ENCODE measurements at regions not wholly inside any gene's neighbourhood (a gene's known extent, or its start where the extent isn't known, plus 50 kb on each side); places are given as distances from the start of the nearest gene placed in this dataset.
A peak's percentile ranks its signal among the peaks of the same experiment; 100 is the strongest.

- Histone ChIP-seq H3K27ac (ENCODE audit: low read depth, low read length) (no peak overlapping the region), H3K9me3 (ENCODE audit: control insufficient read depth, insufficient read depth, low read length) (no peaks in the 10 kb centered on the region), H3K4me1 (ENCODE audit: control insufficient read depth, insufficient read depth, low read length) (no peaks in the 10 kb centered on the region), H3K4me3 (ENCODE audit: low read depth, low read length) (no peak overlapping the region), H3K27me3 (ENCODE audit: control insufficient read depth, insufficient read depth, low read length) (no peaks in the 10 kb centered on the region), H3K36me3 (ENCODE audit: control insufficient read depth, insufficient read depth, low read length) (no peaks in the 10 kb centered on the region)
- 69% methylated on average over 3 of the region's 6 CpGs for WGBS (ENCODE audit: insufficient coverage)
- DNase-seq (ENCODE audit: low read depth in 4 of 6, low spot score in 6 of 6): peak in 2 of 6 donors; percentile 29 to 56
These were observed 118.9 kb upstream of the COL21A1 start for GRCh38 chr6:56366141-56366852.

GRCh38 chr6:56364827-56365339, 117.5 kb upstream of the COL21A1 start:
- H3K36me3 ChIP-seq (ENCODE audit: control insufficient read depth, insufficient read depth, low read length): no peaks in the 10 kb centered on the region
- no peak overlapping the region for H3K4me3 ChIP-seq (ENCODE audit: low read depth, low read length)
- H3K4me1 ChIP-seq (ENCODE audit: control insufficient read depth, insufficient read depth, low read length): no peaks in the 10 kb centered on the region
- no peaks in the 10 kb centered on the region for H3K27me3 ChIP-seq (ENCODE audit: control insufficient read depth, insufficient read depth, low read length)
- H3K27ac ChIP-seq (ENCODE audit: low read depth, low read length): no peak overlapping the region
- H3K9me3 ChIP-seq (ENCODE audit: control insufficient read depth, insufficient read depth, low read length): no peaks in the 10 kb centered on the region
- no CpG with 5 or more reads among the region's 2 CpGs for WGBS (ENCODE audit: insufficient coverage)
- no peak for DNase-seq (ENCODE audit: low read depth in 4 of 6, low spot score in 6 of 6)

- Histone ChIP-seq H3K27ac (ENCODE audit: low read depth, low read length) (no peak overlapping the region), H3K27me3 (ENCODE audit: control insufficient read depth, insufficient read depth, low read length) (no peaks in the 10 kb centered on the region), H3K4me1 (ENCODE audit: control insufficient read depth, insufficient read depth, low read length) (no peaks in the 10 kb centered on the region), H3K36me3 (ENCODE audit: control insufficient read depth, insufficient read depth, low read length) (no peaks in the 10 kb centered on the region), H3K4me3 (ENCODE audit: low read depth, low read length) (no peak overlapping the region), H3K9me3 (ENCODE audit: control insufficient read depth, insufficient read depth, low read length) (no peaks in the 10 kb centered on the region)
- DNase-seq (ENCODE audit: low read depth in 4 of 6, low spot score in 6 of 6): peak in 1 of 6 donors; percentile 47
These were observed 117.0 kb upstream of the COL21A1 start for GRCh38 chr6:56364431-56364826.

GRCh38 chr6:56363796-56364430, 116.5 kb upstream of the COL21A1 start:
- no peak overlapping the region for H3K4me3 ChIP-seq (ENCODE audit: low read depth, low read length)
- H3K4me1 ChIP-seq (ENCODE audit: control insufficient read depth, insufficient read depth, low read length): no peaks in the 10 kb centered on the region
- no peak overlapping the region for H3K27ac ChIP-seq (ENCODE audit: low read depth, low read length)
- H3K36me3 ChIP-seq (ENCODE audit: control insufficient read depth, insufficient read depth, low read length): no peaks in the 10 kb centered on the region
- H3K9me3 ChIP-seq (ENCODE audit: control insufficient read depth, insufficient read depth, low read length): no peaks in the 10 kb centered on the region
- WGBS (ENCODE audit: insufficient coverage): 30% methylated on average over 2 of the region's 5 CpGs
- peak in 2 of 6 donors; percentile 44 to 83 for DNase-seq (ENCODE audit: low read depth in 4 of 6, low spot score in 6 of 6)
- no peaks in the 10 kb centered on the region for H3K27me3 ChIP-seq (ENCODE audit: control insufficient read depth, insufficient read depth, low read length)

DNA sequence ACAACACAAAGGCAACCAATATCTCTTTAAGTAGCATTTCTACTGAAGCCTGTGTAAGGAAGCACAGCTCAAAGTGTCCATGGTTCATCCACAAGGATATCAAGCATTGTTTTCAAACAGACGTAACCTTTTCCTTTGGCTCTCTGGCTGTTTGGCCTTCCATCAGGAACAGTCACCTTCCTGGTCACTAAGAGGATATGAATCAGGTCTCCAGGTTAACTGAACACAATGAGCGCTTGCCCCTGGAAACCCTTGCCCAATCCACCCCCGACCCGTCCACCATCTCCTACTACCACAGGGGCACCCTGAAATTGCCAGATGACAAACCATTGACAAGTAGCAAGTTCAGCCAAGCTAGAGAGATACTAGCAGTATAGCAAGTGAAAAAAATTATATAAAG, 114.4 kb upstream of the COL21A1 start:
- Histone ChIP-seq H3K27ac (ENCODE audit: low read depth, low read length) (no peak overlapping the region), H3K9me3 (ENCODE audit: control insufficient read depth, insufficient read depth, low read length) (no peaks in the 10 kb centered on the region), H3K4me1 (ENCODE audit: control insufficient read depth, insufficient read depth, low read length) (no peaks in the 10 kb centered on the region), H3K4me3 (ENCODE audit: low read depth, low read length) (no peak overlapping the region), H3K27me3 (ENCODE audit: control insufficient read depth, insufficient read depth, low read length) (no peaks in the 10 kb centered on the region), H3K36me3 (ENCODE audit: control insufficient read depth, insufficient read depth, low read length) (no peaks in the 10 kb centered on the region)
- 90% methylated on average over 2 of the region's 4 CpGs for WGBS (ENCODE audit: insufficient coverage)
- no peak for DNase-seq (ENCODE audit: low read depth in 4 of 6, low spot score in 6 of 6)

GRCh38 chr6:56359201-56359899, 112.0 kb upstream of the COL21A1 start:
- DNase-seq (ENCODE audit: low read depth in 4 of 6, low spot score in 6 of 6): peak in 5 of 6 donors; percentile 60 to 93 (median 75)
- no peak overlapping the region for H3K27ac ChIP-seq (ENCODE audit: low read depth, low read length)
- no peak overlapping the region for H3K4me3 ChIP-seq (ENCODE audit: low read depth, low read length)
- no peaks in the 10 kb centered on the region for H3K36me3 ChIP-seq (ENCODE audit: control insufficient read depth, insufficient read depth, low read length)
- no peaks in the 10 kb centered on the region for H3K4me1 ChIP-seq (ENCODE audit: control insufficient read depth, insufficient read depth, low read length)
- no peaks in the 10 kb centered on the region for H3K27me3 ChIP-seq (ENCODE audit: control insufficient read depth, insufficient read depth, low read length)
- WGBS (ENCODE audit: insufficient coverage): no CpG with 5 or more reads among the region's 9 CpGs
- no peaks in the 10 kb centered on the region for H3K9me3 ChIP-seq (ENCODE audit: control insufficient read depth, insufficient read depth, low read length)

- 75% methylated on average over 2 of the region's 6 CpGs for WGBS (ENCODE audit: insufficient coverage)
- H3K9me3 ChIP-seq (ENCODE audit: control insufficient read depth, insufficient read depth, low read length): peaks cover 6% of the 10 kb centered on the region
These were observed 110.4 kb upstream of the COL21A1 start for GRCh38 chr6:56357616-56358373.

DNA sequence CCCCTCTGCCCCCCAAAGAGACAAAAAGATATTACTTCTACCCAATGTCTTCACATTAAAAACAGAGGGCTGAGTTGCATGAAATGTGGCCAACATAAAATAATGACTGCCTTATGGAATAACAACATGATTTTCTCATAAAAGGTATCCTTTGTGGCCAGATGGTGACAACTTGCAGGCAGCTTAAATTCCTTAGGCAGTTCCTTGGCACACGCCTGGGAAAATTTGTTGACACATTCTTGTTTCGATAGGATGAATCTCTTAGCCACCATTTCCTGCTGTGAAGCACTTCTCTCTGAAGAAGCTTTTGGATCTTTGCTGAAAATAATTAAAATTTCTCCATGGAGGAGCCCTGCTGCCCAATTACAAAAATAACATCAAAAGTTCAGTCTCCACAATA, 109.0 kb upstream of the COL21A1 start:
- H3K27me3 ChIP-seq (ENCODE audit: control insufficient read depth, insufficient read depth, low read length): no peaks in the 10 kb centered on the region
- no CpG with 5 or more reads among the region's 2 CpGs for WGBS (ENCODE audit: insufficient coverage)
- H3K27ac ChIP-seq (ENCODE audit: low read depth, low read length): no peak overlapping the region
- peaks cover 6% of the 10 kb centered on the region for H3K9me3 ChIP-seq (ENCODE audit: control insufficient read depth, insufficient read depth, low read length)
- H3K4me3 ChIP-seq (ENCODE audit: low read depth, low read length): no peak overlapping the region
- peak in 2 of 6 donors; percentile 41 to 70 for DNase-seq (ENCODE audit: low read depth in 4 of 6, low spot score in 6 of 6)
- H3K4me1 ChIP-seq (ENCODE audit: control insufficient read depth, insufficient read depth, low read length): no peaks in the 10 kb centered on the region
- H3K36me3 ChIP-seq (ENCODE audit: control insufficient read depth, insufficient read depth, low read length): no peaks in the 10 kb centered on the region

More at GRCh38 chr6:56357616-56358373, 110.4 kb upstream of the COL21A1 start:
- no peak overlapping the region for H3K4me3 ChIP-seq (ENCODE audit: low read depth, low read length)
- no peak overlapping the region for H3K27ac ChIP-seq (ENCODE audit: low read depth, low read length)
- no peak for DNase-seq (ENCODE audit: low read depth in 4 of 6, low spot score in 6 of 6)
- H3K36me3 ChIP-seq (ENCODE audit: control insufficient read depth, insufficient read depth, low read length): no peaks in the 10 kb centered on the region
- no peaks in the 10 kb centered on the region for H3K4me1 ChIP-seq (ENCODE audit: control insufficient read depth, insufficient read depth, low read length)
- H3K27me3 ChIP-seq (ENCODE audit: control insufficient read depth, insufficient read depth, low read length): no peaks in the 10 kb centered on the region

DNA sequence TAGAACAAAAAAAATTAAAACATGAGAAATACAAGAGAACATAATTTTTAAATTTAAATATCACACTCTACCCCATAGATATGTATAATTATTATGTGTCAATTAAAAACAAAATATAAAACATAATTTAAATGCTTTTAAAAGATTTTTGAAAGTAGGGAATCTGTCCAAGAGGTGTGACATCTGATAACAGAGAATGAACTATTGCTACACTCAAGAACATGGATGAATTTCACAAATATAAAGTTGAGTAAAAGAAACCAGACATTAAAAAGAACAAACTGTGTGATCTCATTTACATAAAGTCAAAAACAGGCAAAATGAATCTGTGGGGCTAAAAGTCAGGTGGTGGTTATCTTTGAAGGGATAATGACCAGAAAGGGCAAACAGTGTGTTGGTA, 106.5 kb upstream of the COL21A1 start:
- Histone ChIP-seq H3K4me3 (ENCODE audit: low read depth, low read length) (no peak overlapping the region), H3K4me1 (ENCODE audit: control insufficient read depth, insufficient read depth, low read length) (no peaks in the 10 kb centered on the region), H3K27ac (ENCODE audit: low read depth, low read length) (no peak overlapping the region), H3K9me3 (ENCODE audit: control insufficient read depth, insufficient read depth, low read length) (peaks cover 6% of the 10 kb centered on the region), H3K27me3 (ENCODE audit: control insufficient read depth, insufficient read depth, low read length) (no peaks in the 10 kb centered on the region), H3K36me3 (ENCODE audit: control insufficient read depth, insufficient read depth, low read length) (no peaks in the 10 kb centered on the region)
- DNase-seq (ENCODE audit: low read depth in 4 of 6, low spot score in 6 of 6): no peak
